22Rv1 (cell line): ENCODE measurements at regions not wholly inside any gene's neighbourhood (a gene's known extent, or its start where the extent isn't known, plus 50 kb on each side); places are given as distances from the start of the nearest gene placed in this dataset.

Source experiments
- ZFX ChIP-seq: fragments of 450-650 bp; IDR thresholded peaks from 2 replicates; pipeline ENCODE4 v1.6.1; 2017; ENCODE audit warnings: antibody characterized with exemption, borderline replicate concordance
- TF ChIP-seq, protein P1 (sequence below): fragments of 450-650 bp; IDR thresholded peaks from 2 replicates; pipeline ENCODE4 v1.5.1; 2017; ENCODE audit warnings: mild to moderate bottlenecking

DNA sequence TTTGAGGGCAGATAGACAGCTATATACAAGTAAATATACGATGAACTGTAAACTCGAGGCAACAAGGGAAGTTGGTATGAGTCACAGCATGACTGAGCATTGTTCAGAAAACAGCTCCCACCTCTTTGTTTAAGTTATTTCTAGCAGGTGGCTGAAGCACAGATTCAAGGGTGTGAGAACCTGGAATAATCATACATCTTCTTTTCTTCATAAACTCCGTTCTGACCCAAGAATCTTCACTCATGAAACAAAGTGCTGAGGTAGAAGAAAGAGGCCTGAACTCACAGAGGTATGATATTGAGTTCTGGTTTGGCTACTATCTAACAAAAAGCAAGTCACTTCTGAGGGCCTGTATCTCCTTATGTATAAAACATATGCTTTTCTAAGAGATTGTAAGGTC lies 364.1 kb upstream of the KITLG start:
- TF ChIP-seq, protein P1, sequence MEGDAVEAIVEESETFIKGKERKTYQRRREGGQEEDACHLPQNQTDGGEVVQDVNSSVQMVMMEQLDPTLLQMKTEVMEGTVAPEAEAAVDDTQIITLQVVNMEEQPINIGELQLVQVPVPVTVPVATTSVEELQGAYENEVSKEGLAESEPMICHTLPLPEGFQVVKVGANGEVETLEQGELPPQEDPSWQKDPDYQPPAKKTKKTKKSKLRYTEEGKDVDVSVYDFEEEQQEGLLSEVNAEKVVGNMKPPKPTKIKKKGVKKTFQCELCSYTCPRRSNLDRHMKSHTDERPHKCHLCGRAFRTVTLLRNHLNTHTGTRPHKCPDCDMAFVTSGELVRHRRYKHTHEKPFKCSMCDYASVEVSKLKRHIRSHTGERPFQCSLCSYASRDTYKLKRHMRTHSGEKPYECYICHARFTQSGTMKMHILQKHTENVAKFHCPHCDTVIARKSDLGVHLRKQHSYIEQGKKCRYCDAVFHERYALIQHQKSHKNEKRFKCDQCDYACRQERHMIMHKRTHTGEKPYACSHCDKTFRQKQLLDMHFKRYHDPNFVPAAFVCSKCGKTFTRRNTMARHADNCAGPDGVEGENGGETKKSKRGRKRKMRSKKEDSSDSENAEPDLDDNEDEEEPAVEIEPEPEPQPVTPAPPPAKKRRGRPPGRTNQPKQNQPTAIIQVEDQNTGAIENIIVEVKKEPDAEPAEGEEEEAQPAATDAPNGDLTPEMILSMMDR = no peak
- no peak for TF ChIP-seq ZFX
